Gastroesophageal sphincter (tissue), 4 donors: ENCODE measurements at regions not wholly inside any gene's neighbourhood (a gene's known extent, or its start where the extent isn't known, plus 50 kb on each side); places are given as distances from the start of the nearest gene placed in this dataset.

Source experiments
- ATAC-seq: fragments of 150-250 bp; one replicate; pipeline ENCODE4 v1.9.1; 2016; ENCODE audit warnings: mild to moderate bottlenecking, moderate library complexity
- H3K27ac ChIP-seq, 4 donors: fragments of 200-600 bp; sonication (generic) in 3 of 4; 1 replicate in 3 of 4; 2 replicates in 1 of 4; pipeline ENCODE4 v1.5.1; 2016 to 2019
- H3K27me3 ChIP-seq: fragments of 200-600 bp; sonication (generic); one replicate; pipeline ENCODE4 v1.5.1; 2019
- H3K36me3 ChIP-seq, 2 donors: fragments of 200-600 bp; sonication (generic); one replicate each; pipeline ENCODE4 v1.5.1; 2019; ENCODE audit warnings: control low read depth in 1 of 2
- H3K4me1 ChIP-seq, 3 donors: fragments of 200-600 bp; sonication (generic); 1 replicate in 2 of 3; 2 replicates in 1 of 3; pipeline ENCODE4 v1.5.1; 2016 to 2019; ENCODE audit warnings: control low read depth in 2 of 3
- H3K4me3 ChIP-seq, 2 donors: fragments of 200-600 bp; sonication (generic); one replicate each; pipeline ENCODE4 v1.5.1; 2019; ENCODE audit warnings: mild to moderate bottlenecking in 1 of 2, moderate library complexity in 1 of 2
- H3K9me3 ChIP-seq, 3 donors: fragments of 200-600 bp; sonication (generic); one replicate each; pipeline ENCODE4 v1.5.1; 2017 to 2019; ENCODE audit warnings: control low read depth in 2 of 3
- EP300 ChIP-seq: sonication (generic); formaldehyde crosslinking; IDR thresholded peaks from one replicate; pipeline ENCODE4 v1.6.1; 2017; ENCODE audit warnings: antibody characterized with exemption, mild to moderate bottlenecking
- POLR2A ChIP-seq, 2 donors: fragments of 450-650 bp; IDR thresholded peaks; one replicate each; pipeline ENCODE4 v1.6.1; 2017; ENCODE audit warnings: antibody characterized with exemption in 2 of 2, mild to moderate bottlenecking in 2 of 2, moderate library complexity in 1 of 2
- POLR2AphosphoS5 ChIP-seq: sonication (generic); formaldehyde crosslinking; IDR thresholded peaks from one replicate; pipeline ENCODE4 v1.6.1; 2017; ENCODE audit warnings: antibody characterized with exemption
- WGBS, 2 donors: methylation state at CpG; one replicate each; pipeline ENCODE4 v1.1.5; 2018; ENCODE audit warnings: low coverage in 1 of 2; 5-methylcytosine and 5-hydroxymethylcytosine counted together
- TF ChIP-seq, protein P1 (sequence below), 4 experiments: fragments of 200-600 bp in 2 of 4; fragments of 450-650 bp in 2 of 4; sonication (generic) in 1 of 4; IDR thresholded peaks; one replicate each; pipeline ENCODE4 v1.5.1; 2017 to 2019; ENCODE audit warnings: antibody characterized with exemption in 4 of 4, mild to moderate bottlenecking in 2 of 4, moderate library complexity in 2 of 4

DNA sequence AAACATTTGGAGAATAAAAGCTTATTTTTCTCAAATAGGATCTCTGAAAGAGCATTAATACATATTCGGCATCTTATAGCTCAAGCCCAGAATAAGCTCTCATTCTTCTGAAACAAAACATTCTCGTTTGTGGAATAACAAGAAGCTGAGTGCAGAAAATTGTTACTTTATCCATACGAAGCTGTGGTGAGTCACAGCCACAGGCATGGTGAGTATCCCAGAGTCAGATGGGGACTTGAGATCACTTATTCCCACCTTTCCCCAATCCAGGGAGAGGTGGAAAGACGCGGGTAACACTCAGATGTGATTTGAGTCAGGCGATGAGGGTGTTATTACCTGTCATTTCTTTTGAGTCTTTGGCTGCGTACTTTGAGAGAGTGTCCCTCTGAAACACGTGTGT lies 214.6 kb upstream of the TMEM132C start:
- Histone ChIP-seq H3K27ac (no peak overlapping the region), H3K9me3 (peaks cover 0 to 2% (median 0%) of the 10 kb centered on the region in 3 donors), H3K4me3 (no peak overlapping the region), H3K36me3 (no peaks in the 10 kb centered on the region), H3K27me3 (peaks cover 11% of the 10 kb centered on the region), H3K4me1 (no peaks in the 10 kb centered on the region)
- ATAC-seq, result no peak
- WGBS, 2 donors, result 71 to 81% methylated on average over 4 to 7 of the region's 8 CpGs
- TF ChIP-seq, protein P1, sequence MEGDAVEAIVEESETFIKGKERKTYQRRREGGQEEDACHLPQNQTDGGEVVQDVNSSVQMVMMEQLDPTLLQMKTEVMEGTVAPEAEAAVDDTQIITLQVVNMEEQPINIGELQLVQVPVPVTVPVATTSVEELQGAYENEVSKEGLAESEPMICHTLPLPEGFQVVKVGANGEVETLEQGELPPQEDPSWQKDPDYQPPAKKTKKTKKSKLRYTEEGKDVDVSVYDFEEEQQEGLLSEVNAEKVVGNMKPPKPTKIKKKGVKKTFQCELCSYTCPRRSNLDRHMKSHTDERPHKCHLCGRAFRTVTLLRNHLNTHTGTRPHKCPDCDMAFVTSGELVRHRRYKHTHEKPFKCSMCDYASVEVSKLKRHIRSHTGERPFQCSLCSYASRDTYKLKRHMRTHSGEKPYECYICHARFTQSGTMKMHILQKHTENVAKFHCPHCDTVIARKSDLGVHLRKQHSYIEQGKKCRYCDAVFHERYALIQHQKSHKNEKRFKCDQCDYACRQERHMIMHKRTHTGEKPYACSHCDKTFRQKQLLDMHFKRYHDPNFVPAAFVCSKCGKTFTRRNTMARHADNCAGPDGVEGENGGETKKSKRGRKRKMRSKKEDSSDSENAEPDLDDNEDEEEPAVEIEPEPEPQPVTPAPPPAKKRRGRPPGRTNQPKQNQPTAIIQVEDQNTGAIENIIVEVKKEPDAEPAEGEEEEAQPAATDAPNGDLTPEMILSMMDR (IDR thresholded peaks at IDR 0.05), result no peak
- TF ChIP-seq POLR2AphosphoS5, result no peak
- no peak for TF ChIP-seq EP300
- TF ChIP-seq POLR2A (IDR thresholded peaks at IDR 0.05), result no peak

DNA sequence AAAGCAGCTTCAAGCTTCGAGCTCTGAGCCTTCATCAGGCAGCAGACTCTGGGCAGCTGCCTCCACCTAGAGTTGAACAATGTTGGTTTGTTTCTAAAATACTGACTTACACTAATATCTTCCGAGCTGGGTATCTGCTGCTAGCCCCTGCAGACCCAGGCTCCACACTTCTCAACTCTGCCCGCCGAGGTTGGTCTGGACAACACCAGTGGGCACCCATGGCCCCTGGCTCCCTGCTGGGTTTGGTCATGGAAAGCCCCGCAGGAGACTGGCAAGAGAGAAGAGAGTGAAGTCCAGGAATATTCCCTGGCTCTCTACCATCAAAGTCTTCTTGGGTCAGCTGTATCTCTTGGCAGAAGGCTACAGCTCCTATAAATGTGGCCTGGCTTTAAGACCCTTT lies 214.2 kb upstream of the TMEM132C start:
- WGBS, 2 donors, result 33 to 40% methylated on average over 1 of the region's 5 CpGs
- no peak for ATAC-seq
- H3K27ac ChIP-seq, result no peak overlapping the region
- H3K27me3 ChIP-seq, result peaks cover 11% of the 10 kb centered on the region
- no peaks in the 10 kb centered on the region for H3K4me1 ChIP-seq
- no peaks in the 10 kb centered on the region for H3K36me3 ChIP-seq
- TF ChIP-seq POLR2AphosphoS5 (no peak), EP300 (no peak), POLR2A (IDR thresholded peaks at IDR 0.05) (no peak)
- TF ChIP-seq, protein P1 (IDR thresholded peaks at IDR 0.05), result no peak
- H3K4me3 ChIP-seq, result no peak overlapping the region
- peaks cover 0 to 6% (median 0%) of the 10 kb centered on the region in 3 donors for H3K9me3 ChIP-seq

- no peak for TF ChIP-seq POLR2A (IDR thresholded peaks at IDR 0.05)
- TF ChIP-seq EP300, result no peak
- TF ChIP-seq POLR2AphosphoS5, result no peak
- TF ChIP-seq, protein P1 (IDR thresholded peaks at IDR 0.05), result no peak
- Histone ChIP-seq H3K27me3 (peaks cover 6% of the 10 kb centered on the region), H3K4me1 (no peaks in the 10 kb centered on the region), H3K27ac (no peak overlapping the region), H3K9me3 (peaks cover 0 to 7% (median 0%) of the 10 kb centered on the region in 3 donors), H3K36me3 (no peaks in the 10 kb centered on the region), H3K4me3 (no peak overlapping the region)
- ATAC-seq, result no peak
- 72 to 82% methylated on average over 2 to 6 of the region's 6 CpGs for WGBS, 2 donors
Measured at GRCh38 chr12:128055567-128055966, 211.4 kb upstream of the TMEM132C start.

DNA sequence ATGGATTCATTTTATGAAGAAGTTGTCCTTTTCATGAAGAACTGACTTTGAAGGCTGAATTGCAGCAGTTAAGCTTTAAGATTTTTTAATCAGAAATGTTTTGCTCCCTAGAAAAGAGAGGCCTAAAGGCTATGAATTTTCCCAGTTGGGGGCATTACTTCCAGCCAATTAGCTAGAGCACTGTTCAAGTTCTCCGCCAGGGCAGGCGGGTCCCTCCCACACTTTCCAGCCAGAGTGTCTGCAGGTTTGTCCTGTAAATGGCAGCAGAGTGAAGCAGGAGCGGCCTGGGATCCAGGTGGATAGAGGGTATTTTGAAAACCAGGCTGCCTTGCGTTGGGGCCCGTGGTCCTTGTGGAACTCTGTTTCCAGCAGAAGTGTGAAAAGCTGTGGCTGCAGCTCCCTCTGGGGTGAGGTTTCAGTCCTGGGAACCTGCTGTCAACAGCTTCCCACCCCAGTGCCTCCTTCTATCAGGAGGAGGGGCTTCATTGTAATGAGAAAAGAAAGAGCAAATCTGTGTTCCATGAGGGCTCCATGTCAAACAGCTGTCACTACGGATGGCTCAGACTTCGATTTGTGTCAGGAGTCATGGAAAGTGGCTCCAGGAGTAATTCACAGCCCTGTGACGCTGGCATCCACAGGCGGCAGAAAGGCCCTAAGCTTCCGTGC lies 210.7 kb upstream of the TMEM132C start:
- no peak overlapping the region for H3K27ac ChIP-seq
- no peaks in the 10 kb centered on the region for H3K4me1 ChIP-seq
- 41 to 51% methylated on average over 5 to 7 of the region's 10 CpGs for WGBS, 2 donors
- H3K4me3 ChIP-seq, result no peak overlapping the region
- no peak for TF ChIP-seq EP300
- TF ChIP-seq POLR2AphosphoS5, result no peak
- no peak for TF ChIP-seq POLR2A (IDR thresholded peaks at IDR 0.05)
- TF ChIP-seq, protein P1 (IDR thresholded peaks at IDR 0.05), result no peak
- H3K9me3 ChIP-seq, result peaks cover 0 to 7% (median 0%) of the 10 kb centered on the region in 3 donors
- H3K27me3 ChIP-seq, result peaks cover 6% of the 10 kb centered on the region
- no peak for ATAC-seq
- H3K36me3 ChIP-seq, result no peaks in the 10 kb centered on the region

DNA sequence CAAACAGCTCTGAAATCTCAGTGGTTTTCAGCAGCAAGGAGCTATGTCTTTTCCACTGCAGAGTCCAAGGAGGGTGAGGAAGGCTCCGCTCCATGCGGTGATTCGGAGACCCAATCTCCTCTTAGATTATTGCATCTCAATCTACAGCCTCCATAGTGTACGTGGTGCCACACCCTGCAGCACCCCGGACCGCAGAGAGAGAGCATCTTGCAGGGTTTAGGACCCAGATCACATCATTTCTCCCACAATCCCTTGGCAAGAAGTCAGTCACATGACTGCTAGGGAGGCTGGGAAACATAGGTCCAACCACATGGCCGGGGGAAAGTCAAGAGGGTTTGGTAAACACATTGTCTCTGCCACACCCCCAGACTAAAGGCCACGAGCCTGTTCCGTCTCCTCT lies 209.4 kb upstream of the TMEM132C start:
- H3K9me3 ChIP-seq, result peaks cover 0 to 7% (median 0%) of the 10 kb centered on the region in 3 donors
- no peak for ATAC-seq
- 89 to 90% methylated on average over 3 to 8 of the region's 9 CpGs for WGBS, 2 donors
- TF ChIP-seq POLR2A (IDR thresholded peaks at IDR 0.05), result no peak
- no peak for TF ChIP-seq POLR2AphosphoS5
- TF ChIP-seq, protein P1 (IDR thresholded peaks at IDR 0.05), result no peak
- no peak for TF ChIP-seq EP300
- H3K27me3 ChIP-seq, result peaks cover 5% of the 10 kb centered on the region
- H3K4me1 ChIP-seq, result no peaks in the 10 kb centered on the region
- H3K36me3 ChIP-seq, result no peaks in the 10 kb centered on the region
- H3K27ac ChIP-seq, result no peak overlapping the region
- no peak overlapping the region for H3K4me3 ChIP-seq
